Trophoblast cell (in vitro differentiated cells and primary cell): ENCODE measurements at regions not wholly inside any gene's neighbourhood (a gene's known extent, or its start where the extent isn't known, plus 50 kb on each side); places are given as distances from the start of the nearest gene placed in this dataset.

ENCODE experiments used
- DNase-seq, 2 donors: peaks; one replicate each; pipeline ENCODE4 v3.0.0-alpha.2; 2016
- H2AFZ ChIP-seq: 2 replicates; pipeline ENCODE4 v1.6.1; 2013; ENCODE audit warnings: low read length, moderate library complexity, mild to moderate bottlenecking; ENCODE audit not compliant: insufficient read depth, poor library complexity
- H2AK5ac ChIP-seq: 2 replicates; pipeline ENCODE4 v1.6.1; 2013; ENCODE audit warnings: mild to moderate bottlenecking, low read length
- H2BK120ac ChIP-seq: 2 replicates; pipeline ENCODE4 v1.6.1; 2013; ENCODE audit warnings: low read length, mild to moderate bottlenecking, moderate library complexity; ENCODE audit not compliant: insufficient read depth, poor library complexity
- H2BK12ac ChIP-seq: 2 replicates; pipeline ENCODE4 v1.6.1; 2013; ENCODE audit warnings: mild to moderate bottlenecking, low read length, moderate library complexity
- H2BK5ac ChIP-seq: 2 replicates; pipeline ENCODE4 v1.6.1; 2013; ENCODE audit warnings: low read length, low read depth, moderate library complexity, mild to moderate bottlenecking; ENCODE audit not compliant: poor library complexity
- H3K14ac ChIP-seq: 2 replicates; pipeline ENCODE4 v1.6.1; 2013; ENCODE audit warnings: mild to moderate bottlenecking, low read length
- H3K18ac ChIP-seq: 2 replicates; pipeline ENCODE4 v1.6.1; 2013; ENCODE audit warnings: mild to moderate bottlenecking, low read length
- H3K23ac ChIP-seq: 2 replicates; pipeline ENCODE4 v1.6.1; 2013; ENCODE audit warnings: low read length
- H3K27ac ChIP-seq: 2 replicates; pipeline ENCODE4 v1.5.1; 2013; ENCODE audit warnings: low read depth, mild to moderate bottlenecking, inconsistent platforms, low read length, moderate library complexity
- H3K27me3 ChIP-seq: 2 replicates; pipeline ENCODE4 v1.6.1; 2013; ENCODE audit warnings: inconsistent platforms, mild to moderate bottlenecking, low read length, moderate library complexity; ENCODE audit not compliant: insufficient read depth
- H3K36me3 ChIP-seq, 2 experiments: 1 replicate in 1 of 2; 2 replicates in 1 of 2; pipeline ENCODE4 v1.6.1; 2013; ENCODE audit warnings: low read length in 2 of 2, mild to moderate bottlenecking in 2 of 2, moderate library complexity in 1 of 2; ENCODE audit not compliant: insufficient read depth in 2 of 2, control insufficient read depth in 1 of 2
- H3K4ac ChIP-seq: 2 replicates; pipeline ENCODE4 v1.6.1; 2013; ENCODE audit warnings: low read depth, mild to moderate bottlenecking, low read length, moderate library complexity
- H3K4me1 ChIP-seq, 2 experiments: 1 replicate in 1 of 2; 2 replicates in 1 of 2; pipeline ENCODE4 v1.6.1; 2013; ENCODE audit warnings: low read length in 2 of 2, mild to moderate bottlenecking in 2 of 2, moderate library complexity in 1 of 2; ENCODE audit not compliant: insufficient read depth in 2 of 2, control insufficient read depth in 1 of 2
- H3K4me2 ChIP-seq: 2 replicates; pipeline ENCODE4 v1.6.1; 2013; ENCODE audit warnings: inconsistent platforms, mild to moderate bottlenecking, low read length, moderate library complexity
- H3K4me3 ChIP-seq: 2 replicates; pipeline ENCODE4 v1.5.1; 2013; ENCODE audit warnings: mild to moderate bottlenecking, low read depth, low read length, inconsistent platforms
- H3K79me1 ChIP-seq: one replicate; pipeline ENCODE4 v1.6.1; 2013; ENCODE audit warnings: low read length
- H3K79me2 ChIP-seq: 2 replicates; pipeline ENCODE4 v1.6.1; 2013; ENCODE audit warnings: low read length, mild to moderate bottlenecking; ENCODE audit not compliant: control insufficient read depth, insufficient read depth, poor library complexity
- H3K9ac ChIP-seq: 2 replicates; pipeline ENCODE4 v1.6.1; 2013; ENCODE audit warnings: mild to moderate bottlenecking, low read length
- H3K9me3 ChIP-seq: 2 replicates; pipeline ENCODE4 v1.6.1; 2013; ENCODE audit warnings: low read depth, mild to moderate bottlenecking, control low read depth, inconsistent platforms, low read length; ENCODE audit not compliant: insufficient read depth
- H4K12ac ChIP-seq: 2 replicates; pipeline ENCODE4 v1.6.1; 2013; ENCODE audit warnings: low read depth, mild to moderate bottlenecking, low read length, moderate library complexity
- H4K8ac ChIP-seq: 2 replicates; pipeline ENCODE4 v1.6.1; 2013; ENCODE audit warnings: low read depth, mild to moderate bottlenecking, low read length, moderate library complexity
- H4K91ac ChIP-seq: one replicate; pipeline ENCODE4 v1.6.1; 2013; ENCODE audit warnings: low read depth, mild to moderate bottlenecking, low read length, moderate library complexity
- WGBS: extraction: QIAGEN DNeasy Blood & Tissue Kit; methylation state at CpG from one replicate; pipeline ENCODE4 v1.1.7; 2013; ENCODE audit warnings: missing lambda C conversion rate; ENCODE audit not compliant: insufficient read length, insufficient coverage; ENCODE audit errors: extremely low coverage; 5-methylcytosine and 5-hydroxymethylcytosine counted together

- H3K27ac ChIP-seq: no peak overlapping the region
- H3K4ac ChIP-seq: no peak overlapping the region
- H2AFZ ChIP-seq: no peak overlapping the region
- H3K4me2 ChIP-seq: peak overlapping the region; percentile 15
- no peak overlapping the region for H3K18ac ChIP-seq
- WGBS: 100% methylated on average over 4 of the region's 16 CpGs
- no peak overlapping the region for H4K8ac ChIP-seq
- H4K12ac ChIP-seq: no peak overlapping the region
- no peak overlapping the region for H2BK5ac ChIP-seq
- H3K36me3 ChIP-seq: no peaks in the 10 kb centered on the region
- no peak overlapping the region for H4K91ac ChIP-seq
- no peak overlapping the region for H3K14ac ChIP-seq
- H2AK5ac ChIP-seq: no peak overlapping the region
- H2BK12ac ChIP-seq: no peak overlapping the region
- DNase-seq: no peak
- H3K4me3 ChIP-seq: peak overlapping the region; percentile 25
- H3K79me1 ChIP-seq: no peaks in the 10 kb centered on the region
- H3K9me3 ChIP-seq: peaks cover 4% of the 10 kb centered on the region
- H3K27me3 ChIP-seq: no peaks in the 10 kb centered on the region
- no peak overlapping the region for H2BK120ac ChIP-seq
- no peaks in the 10 kb centered on the region for H3K79me2 ChIP-seq
- H3K9ac ChIP-seq: no peak overlapping the region
- peak overlapping the region; percentile 0 for H3K23ac ChIP-seq
- H3K4me1 ChIP-seq: peaks cover 17 to 23% of the 10 kb centered on the region in 2 experiments
Observed at GRCh38 chr22:27311698-27312550, 489.6 kb downstream of the MN1 start.

GRCh38 chr22:27312565-27312964 is 489.0 kb downstream of the MN1 start:
- Histone ChIP-seq H3K36me3 (no peaks in the 10 kb centered on the region), H2BK120ac (no peak overlapping the region), H2AFZ (no peak overlapping the region), H3K14ac (no peak overlapping the region), H3K27ac (no peak overlapping the region), H3K79me1 (no peaks in the 10 kb centered on the region), H3K27me3 (no peaks in the 10 kb centered on the region), H3K9ac (no peak overlapping the region), H2AK5ac (no peak overlapping the region), H3K23ac (peak overlapping the region; percentile 76), H4K12ac (no peak overlapping the region), H3K79me2 (no peaks in the 10 kb centered on the region), H3K4me1 (peaks cover 17 to 23% of the 10 kb centered on the region in 2 experiments), H3K4me2 (peak overlapping the region; percentile 14), H4K8ac (no peak overlapping the region), H3K18ac (no peak overlapping the region), H3K4ac (no peak overlapping the region), H3K9me3 (peaks cover 4% of the 10 kb centered on the region), H4K91ac (no peak overlapping the region), H3K4me3 (peak overlapping the region; percentile 25), H2BK12ac (no peak overlapping the region), H2BK5ac (no peak overlapping the region)
- no CpG with 5 or more reads among the region's 8 CpGs for WGBS
- no peak for DNase-seq

GRCh38 chr22:27312966-27313855 is 488.3 kb downstream of the MN1 start:
- H2AFZ ChIP-seq: no peak overlapping the region
- H3K79me1 ChIP-seq: no peaks in the 10 kb centered on the region
- no peak overlapping the region for H3K14ac ChIP-seq
- peak overlapping the region; percentile 14 for H3K4me2 ChIP-seq
- H3K27me3 ChIP-seq: no peaks in the 10 kb centered on the region
- H3K4ac ChIP-seq: no peak overlapping the region
- no peak overlapping the region for H2BK12ac ChIP-seq
- no peak overlapping the region for H3K9ac ChIP-seq
- no peak overlapping the region for H4K91ac ChIP-seq
- peak overlapping the region; percentile 76 for H3K23ac ChIP-seq
- WGBS: no CpG with 5 or more reads among the region's 13 CpGs
- H3K4me1 ChIP-seq: peaks cover 21 to 23% of the 10 kb centered on the region in 2 experiments
- H3K4me3 ChIP-seq: peak overlapping the region; percentile 25
- H2AK5ac ChIP-seq: no peak overlapping the region
- peak overlapping the region; percentile 29 for H3K27ac ChIP-seq
- H2BK5ac ChIP-seq: no peak overlapping the region
- H3K9me3 ChIP-seq: peaks cover 4% of the 10 kb centered on the region
- H2BK120ac ChIP-seq: no peak overlapping the region
- H3K36me3 ChIP-seq: no peaks in the 10 kb centered on the region
- no peaks in the 10 kb centered on the region for H3K79me2 ChIP-seq
- no peak overlapping the region for H4K8ac ChIP-seq
- H4K12ac ChIP-seq: no peak overlapping the region
- no peak for DNase-seq
- H3K18ac ChIP-seq: no peak overlapping the region

GRCh38 chr22:27314276-27314807 is 487.2 kb downstream of the MN1 start:
- no peaks in the 10 kb centered on the region for H3K27me3 ChIP-seq
- no peak overlapping the region for H4K12ac ChIP-seq
- no peak overlapping the region for H3K9ac ChIP-seq
- H3K4ac ChIP-seq: no peak overlapping the region
- H3K79me1 ChIP-seq: no peaks in the 10 kb centered on the region
- no peak overlapping the region for H2BK120ac ChIP-seq
- no CpG with 5 or more reads among the region's 9 CpGs for WGBS
- H3K4me1 ChIP-seq: peaks cover 21 to 23% of the 10 kb centered on the region in 2 experiments
- H3K14ac ChIP-seq: no peak overlapping the region
- H3K36me3 ChIP-seq: no peaks in the 10 kb centered on the region
- H4K8ac ChIP-seq: no peak overlapping the region
- H3K27ac ChIP-seq: no peak overlapping the region
- H2AFZ ChIP-seq: no peak overlapping the region
- H3K18ac ChIP-seq: peak overlapping the region; percentile 9
- DNase-seq: no peak
- H4K91ac ChIP-seq: peak overlapping the region; percentile 32
- H3K79me2 ChIP-seq: no peaks in the 10 kb centered on the region
- no peak overlapping the region for H2AK5ac ChIP-seq
- peak overlapping the region; percentile 12 for H2BK12ac ChIP-seq
- peaks cover 4% of the 10 kb centered on the region for H3K9me3 ChIP-seq
- H3K4me3 ChIP-seq: no peak overlapping the region
- no peak overlapping the region for H2BK5ac ChIP-seq
- no peak overlapping the region for H3K23ac ChIP-seq
- no peak overlapping the region for H3K4me2 ChIP-seq
